ENCODE measurements at regions not wholly inside any gene's neighbourhood (a gene's known extent, or its start where the extent isn't known, plus 50 kb on each side); places are given as distances from the start of the nearest gene placed in this dataset.

- no peak overlapping the region for H3K4me3 ChIP-seq (ENCODE audit: low read length)
- TF ChIP-seq CTCF (IDR thresholded peaks at IDR 0.05; ENCODE audit: insufficient read depth, low read depth, low read length, missing control alignments) = no peak
- DNase-seq (ENCODE audit: low read depth) = no peak
Observed at GRCh38 chr9:81397481-81398381, 291.6 kb downstream of the TLE1 start.

DNA sequence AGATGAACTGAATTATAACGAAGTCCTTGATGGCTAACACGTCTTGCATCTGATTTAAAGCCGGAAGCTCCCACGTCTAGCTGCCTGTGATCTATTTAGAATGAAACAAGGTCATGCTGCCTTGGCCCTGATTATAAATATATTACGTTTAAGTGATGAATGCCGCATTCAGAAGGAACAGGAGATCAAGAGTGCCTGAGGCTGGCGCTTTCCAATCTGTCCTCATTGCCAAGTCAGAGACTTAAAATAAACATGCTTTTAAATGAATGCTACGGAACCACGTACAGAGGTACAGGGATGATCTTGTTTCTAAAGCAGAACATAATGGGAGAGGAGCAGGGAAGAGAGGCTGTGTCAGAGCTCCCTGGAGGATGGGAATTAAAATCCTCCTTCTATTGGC is 292.8 kb downstream of the TLE1 start:
- H3K4me3 ChIP-seq (ENCODE audit: low read length) = no peak overlapping the region
- DNase-seq (ENCODE audit: low read depth) = no peak
- TF ChIP-seq CTCF (IDR thresholded peaks at IDR 0.05; ENCODE audit: insufficient read depth, low read depth, low read length, missing control alignments) = no peak

GRCh38 chr9:81395676-81396054 is 293.7 kb downstream of the TLE1 start:
- TF ChIP-seq CTCF (IDR thresholded peaks at IDR 0.05; ENCODE audit: insufficient read depth, low read depth, low read length, missing control alignments) = no peak
- DNase-seq (ENCODE audit: low read depth) = no peak

GRCh38 chr9:81394881-81395675 is 294.3 kb downstream of the TLE1 start:
- H3K4me3 ChIP-seq (ENCODE audit: low read length) = no peak overlapping the region
- DNase-seq (ENCODE audit: low read depth) = no peak
- TF ChIP-seq CTCF (IDR thresholded peaks at IDR 0.05; ENCODE audit: insufficient read depth, low read depth, low read length, missing control alignments) = no peak

More at GRCh38 chr9:81395676-81396054, 293.7 kb downstream of the TLE1 start:
- no peak overlapping the region for H3K4me3 ChIP-seq (ENCODE audit: low read length)

- DNase-seq (ENCODE audit: low read depth) = no peak
- TF ChIP-seq CTCF (IDR thresholded peaks at IDR 0.05; ENCODE audit: insufficient read depth, low read depth, low read length, missing control alignments) = no peak
- no peak overlapping the region for H3K4me3 ChIP-seq (ENCODE audit: low read length)
Observed at GRCh38 chr9:81393985-81394811, 295.1 kb downstream of the TLE1 start.

DNA sequence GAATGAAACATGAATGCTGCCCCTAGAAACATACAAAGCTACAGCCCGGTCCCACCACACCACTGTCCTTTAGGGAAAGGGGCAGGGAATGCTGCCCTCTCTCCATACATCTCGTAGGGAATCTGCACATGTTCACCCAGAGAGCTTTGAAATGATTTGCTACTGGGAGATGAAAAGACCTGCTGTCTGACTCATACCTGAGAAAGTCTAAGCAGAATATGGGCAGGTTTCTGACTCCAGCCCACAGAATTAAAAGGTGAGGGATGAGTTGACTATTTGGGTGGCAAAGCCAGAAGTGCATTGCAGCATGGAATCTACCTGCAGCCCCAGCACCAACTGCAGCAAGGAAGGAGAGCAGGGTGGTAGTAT is 297.9 kb downstream of the TLE1 start:
- peak; percentile 64 for DNase-seq (ENCODE audit: low read depth)
- TF ChIP-seq CTCF (IDR thresholded peaks at IDR 0.05; ENCODE audit: insufficient read depth, low read depth, low read length, missing control alignments) = no peak

More for the DNA sequence above, 297.9 kb downstream of the TLE1 start:
- H3K4me3 ChIP-seq (ENCODE audit: low read length) = no peak overlapping the region
